Caco-2 (cell line): ENCODE measurements at regions not wholly inside any gene's neighbourhood (a gene's known extent, or its start where the extent isn't known, plus 50 kb on each side); places are given as distances from the start of the nearest gene placed in this dataset.

Experiments used
- BruUV-seq: library from RNA; stranded (reverse); fragments of 400-500 nt; replicated peaks from 2 replicates; lab custom pipeline; 2021; lab: Mats Ljungman, UMichigan
- CTCF ChIA-PET: fragments of 300-600 bp; sonication (Branson Sonifier 250); formaldehyde crosslinking; loops from one replicate; lab custom pipeline; 2022; ENCODE audit warnings: antibody characterized with exemption; lab: Charles Lee
- POLR2A ChIA-PET: fragments of 300-600 bp; sonication (Branson Sonifier 250); formaldehyde crosslinking; loops from one replicate; lab custom pipeline; 2022; ENCODE audit warnings: antibody characterized with exemption; lab: Charles Lee
- DNase-seq, 2 experiments: peaks; one replicate each; pipeline versions ENCODE4 v3.0.0 to v3.0.0-alpha.2; 2020 to 2022
- H3K27me3 ChIP-seq: replicated peaks from 2 replicates; pipeline ENCODE4 v1.6.0; 2011; ENCODE audit warnings: low read length; ENCODE audit not compliant: control insufficient read depth, insufficient read depth
- H3K36me3 ChIP-seq: 2 replicates; pipeline ENCODE4 v1.5.1; 2011; ENCODE audit warnings: low read length; ENCODE audit not compliant: control insufficient read depth, insufficient read depth
- H3K4me1 ChIP-seq: fragments of 250-450 bp; sonication (Bioruptor Pico); 2 replicates; pipeline ENCODE4 v1.5.1; 2020; ENCODE audit warnings: mild to moderate bottlenecking
- H3K4me3 ChIP-seq: 2 replicates; pipeline ENCODE4 v1.5.1; 2011; ENCODE audit warnings: low read depth, mild to moderate bottlenecking, control low read depth, low read length
- H3K9me3 ChIP-seq: fragments of 250-450 bp; sonication (Bioruptor Pico); 2 replicates; pipeline ENCODE4 v1.5.1; 2020; ENCODE audit warnings: mild to moderate bottlenecking, moderate library complexity
- H3K27ac Mint-ChIP-seq: one replicate; pipeline ENCODE4 v1.8.0; 2022; ENCODE audit warnings: mixed read lengths; ENCODE audit not compliant: unreplicated experiment
- H3K27me3 Mint-ChIP-seq: one replicate; pipeline ENCODE4 v1.8.0; 2022; ENCODE audit warnings: mixed read lengths; ENCODE audit not compliant: insufficient read depth, unreplicated experiment
- H3K36me3 Mint-ChIP-seq: one replicate; pipeline ENCODE4 v1.8.0; 2022; ENCODE audit warnings: mild to moderate bottlenecking, mixed read lengths; ENCODE audit not compliant: insufficient read depth, unreplicated experiment
- H3K4me1 Mint-ChIP-seq: one replicate; pipeline ENCODE4 v1.8.0; 2022; ENCODE audit warnings: low read depth, mixed read lengths; ENCODE audit not compliant: unreplicated experiment
- H3K4me3 Mint-ChIP-seq: one replicate; pipeline ENCODE4 v1.8.0; 2022; ENCODE audit warnings: mild to moderate bottlenecking, moderate library complexity, mixed read lengths; ENCODE audit not compliant: unreplicated experiment
- H3K9me3 Mint-ChIP-seq: one replicate; pipeline ENCODE4 v1.8.0; 2022; ENCODE audit warnings: mixed read lengths; ENCODE audit not compliant: unreplicated experiment
- intact Hi-C: fragments of 100-400 bp; cut with micrococcal nuclease; formaldehyde crosslinking; loops from one replicate; pipeline ENCODE4 v1.10.0; 2022; ENCODE audit not compliant: unreplicated experiment
- TF ChIP-seq, protein P1 (sequence below), 2 experiments: fragments of 200-600 bp in 1 of 2; IDR thresholded peaks; 1 replicate in 1 of 2; 2 replicates in 1 of 2; pipeline versions ENCODE4 v1.5.1 to v1.8.0; 2011 to 2022; ENCODE audit warnings: antibody characterized with exemption in 1 of 2, control low read depth in 1 of 2, inconsistent platforms in 1 of 2, low read depth in 1 of 2, low read length in 1 of 2, mild to moderate bottlenecking in 1 of 2, moderate library complexity in 1 of 2; ENCODE audit not compliant: insufficient read depth in 1 of 2, severe bottlenecking in 1 of 2, unreplicated experiment in 1 of 2

- Histone ChIP-seq H3K9me3 (no peaks in the 10 kb centered on the region), H3K27me3 (no peaks in the 10 kb centered on the region), H3K36me3 (no peaks in the 10 kb centered on the region), H3K4me3 (no peak overlapping the region), H3K4me1 (no peaks in the 10 kb centered on the region)
- Mint-ChIP-seq H3K4me1 (no peaks in the 10 kb centered on the region), H3K4me3 (no peak overlapping the region), H3K9me3 (no peaks in the 10 kb centered on the region), H3K27me3 (peaks cover 3% of the 10 kb centered on the region), H3K36me3 (no peaks in the 10 kb centered on the region), H3K27ac (no peak overlapping the region)
- intact Hi-C loops: no loop called here
- ChIA-PET CTCF (no interaction called here), POLR2A (no interaction called here)
- TF ChIP-seq, protein P1, sequence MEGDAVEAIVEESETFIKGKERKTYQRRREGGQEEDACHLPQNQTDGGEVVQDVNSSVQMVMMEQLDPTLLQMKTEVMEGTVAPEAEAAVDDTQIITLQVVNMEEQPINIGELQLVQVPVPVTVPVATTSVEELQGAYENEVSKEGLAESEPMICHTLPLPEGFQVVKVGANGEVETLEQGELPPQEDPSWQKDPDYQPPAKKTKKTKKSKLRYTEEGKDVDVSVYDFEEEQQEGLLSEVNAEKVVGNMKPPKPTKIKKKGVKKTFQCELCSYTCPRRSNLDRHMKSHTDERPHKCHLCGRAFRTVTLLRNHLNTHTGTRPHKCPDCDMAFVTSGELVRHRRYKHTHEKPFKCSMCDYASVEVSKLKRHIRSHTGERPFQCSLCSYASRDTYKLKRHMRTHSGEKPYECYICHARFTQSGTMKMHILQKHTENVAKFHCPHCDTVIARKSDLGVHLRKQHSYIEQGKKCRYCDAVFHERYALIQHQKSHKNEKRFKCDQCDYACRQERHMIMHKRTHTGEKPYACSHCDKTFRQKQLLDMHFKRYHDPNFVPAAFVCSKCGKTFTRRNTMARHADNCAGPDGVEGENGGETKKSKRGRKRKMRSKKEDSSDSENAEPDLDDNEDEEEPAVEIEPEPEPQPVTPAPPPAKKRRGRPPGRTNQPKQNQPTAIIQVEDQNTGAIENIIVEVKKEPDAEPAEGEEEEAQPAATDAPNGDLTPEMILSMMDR (IDR thresholded peaks at IDR 0.05; ENCODE audit: insufficient read depth in 1 of 2, low read depth in 1 of 2, low read length in 1 of 2, severe bottlenecking in 1 of 2, unreplicated experiment in 1 of 2): no peak
- no peak for DNase-seq
- BruUV-seq: no TSS peak
Measured at GRCh38 chr13:103203735-103204330, 137.6 kb upstream of the SLC10A2 start.

GRCh38 chr13:103200118-103200885 is 134.1 kb upstream of the SLC10A2 start:
- ChIA-PET CTCF (no interaction called here), POLR2A (no interaction called here)
- no peak for DNase-seq
- Histone ChIP-seq H3K27me3 (no peaks in the 10 kb centered on the region), H3K9me3 (no peaks in the 10 kb centered on the region), H3K4me3 (no peak overlapping the region), H3K36me3 (no peaks in the 10 kb centered on the region), H3K4me1 (no peaks in the 10 kb centered on the region)
- H3K27ac Mint-ChIP-seq: no peak overlapping the region
- peaks cover 3% of the 10 kb centered on the region for H3K27me3 Mint-ChIP-seq
- BruUV-seq: no TSS peak
- TF ChIP-seq, protein P1 (IDR thresholded peaks at IDR 0.05; ENCODE audit: insufficient read depth in 1 of 2, low read depth in 1 of 2, low read length in 1 of 2, severe bottlenecking in 1 of 2, unreplicated experiment in 1 of 2): no peak
- H3K4me1 Mint-ChIP-seq: no peaks in the 10 kb centered on the region
- no peaks in the 10 kb centered on the region for H3K36me3 Mint-ChIP-seq
- H3K4me3 Mint-ChIP-seq: no peak overlapping the region
- H3K9me3 Mint-ChIP-seq: no peaks in the 10 kb centered on the region
- intact Hi-C loops: no loop called here

DNA sequence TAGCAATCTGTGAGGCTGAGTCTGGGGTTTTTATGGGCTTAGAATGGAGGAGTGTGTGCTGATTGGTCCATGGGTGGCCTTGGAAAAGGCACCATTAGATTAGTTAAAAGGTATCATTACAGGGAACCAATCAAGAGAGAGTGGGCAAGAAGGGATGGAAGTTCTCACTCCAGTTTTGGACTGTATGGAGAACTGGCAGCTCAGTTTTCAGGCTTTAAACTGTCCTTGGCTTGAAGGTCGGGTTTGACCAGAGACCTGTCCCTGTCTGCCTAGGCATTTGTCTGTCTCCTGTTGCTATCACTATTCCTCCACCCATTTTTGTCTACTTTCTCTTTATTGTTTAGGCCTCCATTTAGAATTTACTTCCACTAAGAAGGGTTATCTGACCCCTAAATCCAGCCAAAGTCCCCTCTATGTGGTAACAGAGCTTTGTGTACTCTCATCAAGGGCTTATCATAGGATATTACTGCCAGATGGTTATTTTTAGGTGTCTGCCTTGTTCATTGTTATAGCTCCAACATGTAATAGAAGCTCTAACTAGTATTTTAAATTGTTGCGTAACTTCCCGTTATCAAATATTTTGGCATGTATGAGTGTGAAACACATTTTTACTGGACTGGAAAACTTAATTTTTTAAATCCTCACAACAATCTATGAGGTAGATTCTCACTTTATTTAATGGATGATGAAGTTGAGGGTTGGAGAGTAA is 133.3 kb upstream of the SLC10A2 start:
- Mint-ChIP-seq H3K36me3 (no peaks in the 10 kb centered on the region), H3K27ac (no peak overlapping the region), H3K27me3 (peaks cover 3% of the 10 kb centered on the region), H3K9me3 (no peaks in the 10 kb centered on the region), H3K4me1 (no peaks in the 10 kb centered on the region), H3K4me3 (no peak overlapping the region)
- intact Hi-C loops: no loop called here
- no peak for DNase-seq
- BruUV-seq: no TSS peak
- no peaks in the 10 kb centered on the region for H3K9me3 ChIP-seq
- H3K4me3 ChIP-seq: no peak overlapping the region
- POLR2A ChIA-PET: no interaction called here
- H3K27me3 ChIP-seq: no peaks in the 10 kb centered on the region
- H3K4me1 ChIP-seq: no peaks in the 10 kb centered on the region
- no peaks in the 10 kb centered on the region for H3K36me3 ChIP-seq
- TF ChIP-seq, protein P1 (IDR thresholded peaks at IDR 0.05; ENCODE audit: insufficient read depth in 1 of 2, low read depth in 1 of 2, low read length in 1 of 2, severe bottlenecking in 1 of 2, unreplicated experiment in 1 of 2): no peak
- CTCF ChIA-PET: no interaction called here
